ENCODE measurements at regions not wholly inside any gene's neighbourhood (a gene's known extent, or its start where the extent isn't known, plus 50 kb on each side); places are given as distances from the start of the nearest gene placed in this dataset.

- TF ChIP-seq POU2F2 (IDR thresholded peaks at IDR 0.05; ENCODE audit: low read depth, low read length), result no peak
- no peak for TF ChIP-seq POLR2A (IDR thresholded peaks at IDR 0.05; ENCODE audit: low read depth, low read length)
- no peak for TF ChIP-seq POLR2AphosphoS5 (IDR thresholded peaks at IDR 0.05; ENCODE audit: low read depth, low read length)
- TF ChIP-seq PAX5 (IDR thresholded peaks at IDR 0.05; ENCODE audit: insufficient read depth, low read length, severe bottlenecking), result no peak
Observed at GRCh38 chr4:23322732-23323131, 567.1 kb downstream of the PPARGC1A start.

Measured in GM12891 (cell line).